Occipital lobe (tissue), 1 donor: ENCODE measurements at regions not wholly inside any gene's neighbourhood (a gene's known extent, or its start where the extent isn't known, plus 50 kb on each side); places are given as distances from the start of the nearest gene placed in this dataset.

Experiments
- DNase-seq: peaks from one replicate; lab custom pipeline; 2025; lab: John Stamatoyannopoulos, UW

DNA sequence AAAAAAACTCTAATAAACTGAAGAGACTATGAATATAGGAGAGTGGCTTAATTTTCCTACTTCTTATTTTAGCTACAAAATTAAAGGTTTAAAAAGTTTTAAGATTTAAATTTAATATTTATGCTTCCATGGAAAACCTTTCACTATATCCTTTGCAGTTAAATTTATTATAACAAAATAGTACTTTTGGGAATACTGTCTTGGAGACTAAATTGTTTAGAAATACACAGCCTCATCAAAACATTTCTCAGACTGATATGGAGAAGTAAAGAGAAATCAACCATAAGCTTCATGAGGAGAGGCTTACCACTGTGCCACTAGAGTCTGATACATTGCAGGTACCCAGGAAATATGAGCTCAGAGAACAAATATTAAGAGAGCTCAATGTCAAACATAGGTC is 436.5 kb downstream of the KCTD12 start:
- DNase-seq = no peak

DNA sequence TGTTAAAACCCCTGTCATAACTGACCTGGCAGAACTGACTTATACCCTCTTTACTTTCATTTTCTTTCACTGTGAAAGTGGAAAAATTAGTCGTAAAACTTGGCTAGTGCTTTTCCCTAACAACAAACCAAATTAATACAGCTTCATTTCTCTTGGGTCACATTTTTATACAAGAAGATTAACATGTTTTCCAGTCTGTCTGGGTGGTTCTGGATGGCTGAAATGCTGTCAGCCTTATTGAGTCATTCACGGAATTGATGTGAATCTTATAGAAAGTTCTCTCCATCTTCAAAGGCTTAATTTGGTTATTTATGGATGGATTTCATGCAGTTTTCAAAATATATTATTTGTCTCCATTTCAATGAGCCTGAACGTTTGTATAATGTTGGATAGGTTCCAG is 440.0 kb downstream of the KCTD12 start:
- DNase-seq = no peak

DNA sequence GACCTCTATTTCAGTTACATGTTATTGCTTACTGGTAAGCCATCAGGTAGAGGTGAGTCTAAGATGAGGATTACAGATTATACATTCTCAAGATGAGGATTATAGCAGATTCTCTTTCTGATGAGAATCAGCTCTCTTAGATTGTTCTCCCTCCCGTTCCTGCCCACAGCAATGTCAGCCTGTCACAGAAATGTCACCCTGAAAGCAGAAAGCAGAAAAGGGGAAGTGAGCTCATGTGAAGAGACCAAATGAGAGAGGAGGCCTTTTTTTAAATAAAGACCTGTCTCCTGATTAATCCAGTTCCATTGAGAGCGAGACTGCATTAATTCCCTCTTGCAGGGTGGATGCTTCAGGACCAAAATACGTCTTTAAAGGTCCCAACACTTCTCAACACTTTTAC is 445.6 kb downstream of the KCTD12 start:
- no peak for DNase-seq

DNA sequence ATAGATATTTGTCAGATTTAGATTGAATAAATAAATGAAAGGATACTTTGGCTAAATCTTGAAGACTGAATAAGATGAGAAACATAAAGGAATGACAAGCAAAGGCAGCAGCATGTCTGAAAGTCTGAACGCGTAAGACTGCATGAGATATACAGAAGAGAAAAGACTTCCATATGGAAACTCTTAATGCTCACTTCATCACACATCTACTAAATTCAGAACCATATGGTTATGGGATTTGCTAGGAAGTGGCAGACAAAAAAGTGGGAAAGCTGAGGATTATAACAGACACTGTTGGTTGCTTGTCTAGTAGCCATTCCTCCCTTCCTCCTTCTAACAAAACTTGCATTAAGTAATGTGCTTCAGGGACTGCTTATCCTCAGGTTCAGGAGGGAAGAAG is 446.7 kb downstream of the KCTD12 start:
- DNase-seq = no peak

DNA sequence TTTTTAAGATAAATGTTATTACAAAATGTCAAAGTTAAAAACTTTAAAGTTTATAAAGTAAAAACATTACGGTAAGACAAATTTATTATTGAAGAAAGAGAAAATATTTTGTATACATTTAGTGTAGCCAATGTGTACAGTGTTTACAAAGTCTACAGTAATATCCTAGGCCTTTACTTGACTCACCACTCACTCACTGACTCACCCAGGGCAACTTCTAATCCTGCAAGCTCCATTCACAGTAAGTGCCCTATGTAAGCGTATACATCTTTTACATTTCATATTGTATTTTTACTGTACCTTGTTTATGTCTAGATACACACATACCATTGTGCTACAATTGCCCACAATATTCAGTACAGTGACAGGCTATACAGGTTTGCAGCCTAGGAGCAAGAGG is 448.2 kb downstream of the KCTD12 start:
- DNase-seq = no peak

DNA sequence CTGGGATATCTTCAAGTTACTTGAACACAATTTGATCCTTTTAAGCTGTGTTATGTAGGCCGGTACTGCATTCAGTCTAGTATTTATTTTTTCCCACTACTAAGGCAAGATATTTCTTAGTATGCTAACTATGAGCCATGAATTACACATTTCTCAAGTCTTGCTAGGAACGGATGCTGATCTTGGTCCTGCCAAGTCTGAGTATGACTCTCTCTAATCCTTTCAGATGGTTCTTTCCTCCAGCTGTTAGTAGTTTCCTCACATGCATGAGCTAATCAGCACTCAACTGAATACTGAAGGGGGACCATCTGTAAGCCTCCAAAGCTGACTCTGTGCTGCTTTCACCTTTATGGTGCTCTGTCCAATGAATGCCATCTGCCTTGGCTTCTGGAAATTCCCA is 460.3 kb downstream of the KCTD12 start:
- DNase-seq = no peak

DNA sequence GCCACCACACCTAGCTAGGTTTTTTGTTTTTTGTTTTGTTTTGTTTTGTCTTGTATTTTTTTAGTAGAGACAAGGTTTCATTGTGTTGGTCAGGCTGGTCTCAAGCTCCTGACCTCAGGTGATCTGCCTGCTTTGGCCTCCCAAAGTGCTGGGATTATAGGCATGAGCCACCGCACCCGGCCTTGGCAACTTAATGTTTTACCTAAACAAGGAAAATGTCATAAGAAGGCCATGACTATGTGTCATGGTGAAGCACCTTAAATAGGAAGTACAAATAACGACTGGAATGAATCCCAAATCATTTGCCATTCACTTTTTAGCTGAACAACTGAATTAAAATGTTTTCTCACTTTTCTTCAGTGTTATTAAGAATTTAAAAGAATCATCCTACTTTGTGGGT is 465.2 kb downstream of the KCTD12 start:
- no peak for DNase-seq

DNA sequence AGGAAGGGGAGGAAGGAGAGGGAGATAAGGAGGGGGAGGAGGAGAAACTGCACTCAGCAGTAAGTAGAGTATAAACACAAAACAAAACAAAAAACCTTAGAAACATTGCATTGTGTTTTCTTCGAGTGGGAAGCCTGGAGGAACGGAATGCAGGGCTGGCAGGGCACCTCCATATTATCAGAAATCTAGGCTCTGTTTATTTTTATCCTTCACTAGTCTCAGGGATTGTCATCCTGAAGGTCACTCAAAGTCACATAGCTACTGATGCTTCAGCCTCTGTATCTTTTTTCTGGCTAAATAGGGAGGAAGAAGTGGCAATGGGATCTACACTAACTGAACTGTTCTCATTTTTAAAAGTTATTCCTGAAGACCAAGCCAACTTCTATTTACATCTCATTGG is 467.8 kb downstream of the KCTD12 start:
- no peak for DNase-seq

DNA sequence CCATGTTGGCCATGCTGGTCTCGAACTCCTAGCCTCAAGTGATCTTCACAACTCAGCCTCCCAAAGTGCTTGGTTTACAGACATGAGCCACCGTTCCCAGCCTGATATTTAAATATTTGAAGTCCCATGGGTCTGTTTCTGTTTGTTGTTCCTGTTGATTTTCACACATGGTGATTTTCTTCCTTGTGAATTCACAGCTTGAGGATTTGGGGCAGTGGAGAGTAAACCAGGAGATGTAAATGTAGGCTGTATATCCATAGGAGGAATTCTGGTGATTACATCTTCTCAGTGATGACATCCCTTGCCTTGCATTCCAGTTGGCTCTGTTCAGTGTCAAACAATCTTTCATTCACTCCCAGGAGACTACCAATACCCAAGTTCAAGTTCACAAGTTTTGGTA is 471.9 kb downstream of the KCTD12 start:
- no peak for DNase-seq

DNA sequence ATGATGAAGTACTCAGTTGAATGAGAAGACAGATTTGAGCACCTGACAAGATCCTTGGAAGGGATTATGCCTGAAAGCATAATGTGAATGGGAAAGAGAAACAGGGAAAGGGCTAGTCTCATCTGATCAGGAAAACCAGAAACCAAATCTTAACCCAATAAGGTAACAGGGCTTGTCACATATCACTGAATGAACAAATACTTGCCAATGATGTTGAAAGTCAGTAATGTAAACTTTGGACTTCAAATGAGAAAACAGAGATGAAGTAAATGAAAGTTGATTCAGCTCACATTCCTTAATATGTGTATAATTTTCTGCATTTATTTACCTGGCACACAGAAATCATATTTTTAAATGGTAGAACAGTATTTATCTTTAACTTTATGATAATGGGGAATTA is 480.0 kb downstream of the KCTD12 start:
- DNase-seq = no peak

DNA sequence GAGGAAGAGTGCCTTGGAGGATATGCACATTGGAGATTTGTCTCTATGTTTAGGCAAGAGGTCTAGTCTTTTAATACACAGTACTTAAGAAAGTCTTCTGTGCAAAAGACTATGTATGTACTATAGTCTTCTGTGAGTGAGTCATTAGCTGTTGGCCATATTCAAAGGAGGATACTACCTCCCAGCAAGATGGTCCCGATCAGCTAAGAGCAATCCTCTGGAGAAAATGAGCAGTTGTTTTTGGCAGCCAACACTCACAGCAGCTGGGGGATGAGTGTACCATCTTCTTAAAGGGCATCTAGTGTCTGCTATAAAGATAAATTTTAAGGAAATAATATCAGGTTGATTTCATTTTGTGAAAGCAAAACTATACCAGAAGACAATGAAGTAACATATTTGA is 487.8 kb downstream of the KCTD12 start:
- no peak for DNase-seq

DNA sequence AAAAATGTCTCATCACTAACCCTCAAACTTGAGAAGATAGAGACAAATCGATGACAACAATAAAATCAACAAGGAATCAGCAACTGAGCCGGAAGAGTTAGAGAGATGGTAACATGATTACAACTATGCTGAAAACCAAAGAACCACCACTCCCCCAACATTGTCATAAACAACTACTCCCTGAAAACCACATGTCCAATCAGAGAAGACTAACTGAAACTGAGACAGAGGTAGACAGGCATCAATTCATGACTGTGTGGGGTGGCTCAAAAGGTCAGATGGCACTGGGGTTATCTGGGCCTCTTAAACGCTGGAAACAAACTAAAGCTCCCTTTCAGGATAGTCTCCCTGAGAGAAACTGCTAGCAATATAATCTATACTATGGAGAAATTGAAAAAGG is 488.8 kb downstream of the KCTD12 start:
- no peak for DNase-seq

DNA sequence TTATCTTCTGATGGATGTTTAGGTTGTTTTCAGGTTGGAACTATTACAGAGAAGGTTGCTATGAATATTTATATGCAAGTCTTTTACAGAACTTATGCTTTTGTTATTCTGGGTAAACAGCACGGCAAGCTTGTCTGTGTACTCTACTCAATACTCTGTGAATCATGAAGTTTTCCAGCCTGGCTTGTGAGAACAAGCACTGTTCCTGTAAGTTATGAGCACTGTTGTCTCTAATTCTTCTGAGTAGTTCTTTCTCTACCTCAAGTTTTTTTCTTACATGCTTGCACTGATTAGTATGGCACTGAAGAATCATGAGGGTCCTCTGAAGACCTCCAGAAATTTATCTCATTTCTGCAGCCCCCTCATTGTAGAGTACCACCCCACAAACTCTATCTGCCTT is 496.9 kb downstream of the KCTD12 start:
- no peak for DNase-seq

DNA sequence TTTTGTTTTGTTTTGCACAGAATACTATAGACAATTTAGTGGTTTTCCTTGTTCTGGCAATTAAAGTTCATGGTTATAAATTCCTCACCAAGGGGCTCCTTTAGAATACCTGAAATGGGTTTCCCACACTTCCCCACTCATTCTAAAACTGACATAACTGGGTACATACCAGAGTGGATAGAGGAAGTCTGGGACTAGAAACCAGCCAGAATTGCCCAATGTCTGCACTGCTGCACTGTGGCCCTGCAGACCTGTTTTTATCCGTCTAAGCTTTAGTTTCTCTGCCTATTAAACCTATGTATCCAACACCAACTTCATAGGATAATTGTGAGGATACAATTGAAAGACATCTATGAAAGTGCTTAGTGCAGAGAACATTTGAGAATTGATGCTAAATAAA is 498.6 kb downstream of the KCTD12 start:
- DNase-seq = no peak

DNA sequence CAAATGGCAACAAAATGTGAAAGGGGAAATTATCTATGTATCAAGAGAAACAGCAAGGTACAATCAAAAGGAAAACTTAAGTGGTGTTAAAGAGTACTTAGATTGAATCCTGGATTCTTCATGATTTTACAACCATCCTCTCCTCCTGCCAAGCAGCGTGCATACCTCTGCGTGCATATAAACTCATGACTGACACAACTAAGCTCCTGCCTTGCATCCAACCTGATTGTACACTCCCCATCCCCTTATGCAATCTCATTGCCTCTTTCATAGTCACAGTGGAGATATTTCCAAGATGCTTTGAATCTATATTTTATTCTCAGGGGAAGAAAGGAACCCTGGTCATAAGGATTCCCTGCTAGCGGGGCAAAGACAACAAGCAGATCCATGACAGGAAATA is 499.9 kb downstream of the KCTD12 start:
- DNase-seq = no peak

DNA sequence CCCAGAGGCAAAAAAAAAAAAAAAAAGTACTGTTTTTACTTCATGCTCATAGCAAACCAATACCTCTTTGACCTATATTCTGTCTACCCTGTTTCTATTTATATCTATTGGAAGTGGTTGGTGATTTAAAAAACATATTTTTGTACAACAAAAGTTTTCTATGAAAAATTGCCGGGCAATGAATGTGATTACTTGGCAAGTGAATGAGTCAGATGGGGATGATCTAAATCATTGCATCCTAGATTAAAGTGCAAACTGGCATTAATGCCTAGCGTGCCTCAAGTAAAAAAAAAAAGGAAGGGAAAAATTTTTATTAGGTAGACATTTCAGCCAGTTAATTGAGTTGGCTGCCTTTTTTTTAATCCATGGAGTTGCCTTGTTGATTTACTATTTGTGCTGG is 500.6 kb downstream of the KCTD12 start:
- no peak for DNase-seq

DNA sequence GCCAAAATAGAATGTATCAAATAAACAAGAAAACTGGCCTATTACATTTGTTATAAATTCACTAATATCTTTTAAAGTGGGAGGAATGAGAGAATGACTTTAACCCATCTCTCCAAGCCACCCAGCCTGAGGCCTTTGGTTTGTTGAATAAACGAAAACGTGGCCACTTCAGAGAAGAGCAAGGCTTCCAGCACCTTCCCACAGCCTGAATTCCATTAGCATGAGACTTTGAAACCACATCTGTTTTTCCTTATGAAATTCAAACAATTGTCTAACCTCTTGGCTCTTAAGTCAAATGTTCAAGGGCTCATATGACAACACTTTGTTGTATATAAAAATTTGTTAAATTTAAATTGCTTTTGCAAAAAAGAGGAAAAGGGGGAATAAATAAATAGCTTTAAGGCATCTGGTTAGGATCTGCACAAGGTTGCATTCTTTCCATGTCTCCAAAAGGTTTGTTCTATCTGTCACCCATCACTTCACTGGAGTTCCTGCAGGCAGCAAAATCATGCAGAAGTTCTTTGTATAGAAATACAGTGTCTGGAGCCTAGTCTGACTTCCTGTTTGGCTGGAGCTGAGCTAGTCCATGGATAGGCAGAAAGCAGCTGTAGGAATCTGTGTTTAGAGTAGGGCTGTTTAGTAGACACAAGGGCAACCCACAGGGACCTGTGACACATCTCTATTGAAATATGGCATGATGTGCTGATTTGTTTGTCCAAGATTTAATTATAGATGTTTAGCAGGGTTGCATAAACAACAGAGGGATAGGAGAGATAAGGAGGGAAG is 502.3 kb downstream of the KCTD12 start:
- DNase-seq = no peak

DNA sequence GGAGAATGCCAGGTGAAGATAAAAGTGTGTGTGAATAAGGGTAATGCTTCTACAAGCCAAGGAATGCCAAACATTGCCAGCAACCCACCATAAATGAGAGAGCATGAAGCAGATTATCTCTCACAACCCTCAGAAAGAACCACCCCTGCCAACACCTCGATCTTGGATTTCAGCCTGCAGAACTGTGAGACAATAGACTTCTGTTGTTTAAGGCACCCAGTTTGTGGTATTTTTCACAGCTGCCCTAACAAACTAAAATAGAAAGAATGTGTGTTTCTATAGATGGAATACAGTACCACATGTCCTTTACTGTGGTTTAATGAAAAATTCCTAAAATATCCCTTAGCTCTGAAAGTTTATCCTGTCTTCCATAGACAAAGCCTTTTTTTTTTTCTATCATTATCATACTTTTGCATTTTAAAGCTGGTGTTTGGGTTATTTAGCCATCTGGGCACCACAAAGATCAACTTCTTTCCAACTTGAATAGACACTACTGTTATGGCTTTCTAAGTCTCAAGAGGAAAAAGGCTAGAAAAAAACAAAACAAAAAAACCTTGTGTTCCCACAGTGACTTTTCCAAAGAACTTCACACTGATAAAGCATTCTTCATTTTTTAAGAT is 505.6 kb downstream of the KCTD12 start:
- peak; percentile 19 for DNase-seq

DNA sequence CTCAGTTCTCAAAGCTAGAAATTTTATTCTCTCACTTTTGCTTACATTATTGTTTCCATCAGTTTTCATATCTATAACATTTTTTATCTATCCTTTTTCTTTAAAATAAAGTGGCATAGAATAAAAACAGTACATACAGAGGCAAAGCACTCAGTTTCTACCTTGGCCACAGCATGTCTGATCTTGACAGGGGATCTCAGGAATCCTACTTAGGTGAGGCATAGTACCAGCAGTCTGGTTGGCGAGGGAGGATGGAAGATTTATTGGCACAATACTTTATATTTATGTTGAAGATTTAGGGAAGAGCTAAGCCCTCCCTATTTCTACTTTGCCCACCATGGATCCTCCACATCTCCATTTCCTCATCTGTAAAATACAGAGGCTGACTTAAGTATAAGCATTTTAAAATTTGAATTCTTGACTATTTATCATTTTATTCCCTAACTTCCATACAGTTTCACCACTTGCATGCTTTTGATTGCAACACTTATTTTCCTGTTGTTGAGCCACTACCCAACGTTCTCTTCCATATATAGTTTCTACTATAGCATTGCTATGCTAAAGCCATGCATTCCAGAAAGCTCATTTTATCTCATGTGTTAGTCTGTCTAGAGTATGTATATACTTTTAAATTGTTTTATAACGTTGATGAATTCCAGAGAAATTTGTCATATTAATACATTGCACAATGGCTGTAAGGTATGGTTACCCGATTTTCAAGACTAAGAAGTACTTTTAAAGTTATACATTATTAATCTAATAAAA is 506.7 kb downstream of the KCTD12 start:
- DNase-seq = no peak

DNA sequence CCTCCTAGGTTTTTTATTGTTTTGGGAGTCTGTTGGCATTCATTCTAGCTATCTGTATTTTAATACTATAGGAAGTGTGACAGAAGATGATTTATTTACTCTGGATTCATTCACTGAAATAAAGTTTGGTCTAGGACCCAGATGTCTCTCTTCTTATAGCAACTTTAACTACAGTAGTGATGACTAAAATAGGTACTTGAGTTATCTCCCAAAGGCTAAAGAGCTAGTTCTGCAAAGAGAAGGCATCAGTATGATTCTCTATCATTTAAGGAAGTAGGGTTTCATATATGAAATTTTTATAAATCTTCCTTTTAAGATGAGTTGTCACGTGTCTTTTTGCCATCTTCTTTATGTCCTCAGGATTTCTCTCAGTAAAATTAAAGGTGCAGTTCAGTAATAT is 507.4 kb downstream of the KCTD12 start:
- no peak for DNase-seq

DNA sequence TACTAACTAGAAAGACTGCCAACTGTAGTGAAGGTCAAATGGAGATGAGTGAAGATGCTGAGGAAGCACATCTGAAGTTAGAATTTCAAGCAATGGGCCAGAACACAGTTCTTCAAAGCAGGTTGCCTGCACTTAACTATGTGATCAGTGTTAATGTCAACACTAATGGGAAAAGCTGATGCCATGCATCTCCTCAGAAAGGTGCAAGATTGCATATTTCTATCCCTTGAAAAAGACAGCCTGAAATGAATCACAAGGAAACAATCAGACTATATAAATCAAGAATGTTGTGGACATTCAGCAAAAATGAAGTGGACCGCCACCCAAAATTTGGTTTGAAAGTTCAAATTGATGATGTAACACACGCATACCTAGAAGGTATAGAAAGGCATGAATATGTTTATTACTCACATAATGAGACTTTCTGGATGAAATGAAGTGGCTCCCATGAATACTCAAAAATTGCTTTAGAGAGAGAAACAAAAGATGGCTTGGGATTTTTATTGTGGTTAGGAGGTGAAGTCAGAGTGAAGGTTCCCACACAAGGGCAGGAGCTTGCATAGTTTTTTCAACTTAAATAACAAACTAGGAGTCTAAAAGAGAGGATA is 522.4 kb downstream of the KCTD12 start:
- no peak for DNase-seq

DNA sequence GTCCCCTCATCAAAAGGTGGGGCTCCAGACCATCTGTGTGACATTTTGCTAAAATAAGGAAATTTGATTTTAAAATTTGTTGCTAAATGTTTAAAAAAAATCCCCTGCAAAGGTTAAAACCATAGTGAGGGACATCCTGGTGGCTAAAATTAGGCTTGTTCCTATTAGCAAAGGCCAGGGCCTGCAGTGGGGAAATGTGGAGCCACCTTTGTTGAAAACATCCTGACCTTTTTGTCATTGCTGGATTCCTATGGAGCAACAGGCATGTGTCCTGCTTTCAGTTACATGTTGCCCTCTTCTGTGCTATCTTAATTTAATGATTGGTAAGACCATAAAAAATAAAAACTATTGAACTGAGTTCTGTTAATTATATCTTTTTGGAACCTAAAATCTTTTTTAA is 524.3 kb downstream of the KCTD12 start:
- no peak for DNase-seq
